MM.1S (cell line): ENCODE measurements at regions not wholly inside any gene's neighbourhood (a gene's known extent, or its start where the extent isn't known, plus 50 kb on each side); places are given as distances from the start of the nearest gene placed in this dataset.

ENCODE experiments used
- DNase-seq: peaks from one replicate; pipeline ENCODE4 v3.0.0-alpha.2; 2015
- H2AFZ ChIP-seq: fragments of 300-600 bp; sonication (generic); 2 replicates; pipeline ENCODE4 v1.6.0; 2016; ENCODE audit warnings: antibody characterized with exemption, low read length
- H3F3A ChIP-seq: fragments of 300-600 bp; sonication (generic); 2 replicates; pipeline ENCODE4 v1.6.1; 2016; ENCODE audit warnings: mild to moderate bottlenecking, antibody characterized with exemption, low read length, moderate library complexity, mixed read lengths; ENCODE audit not compliant: insufficient read depth
- H3K27ac ChIP-seq: fragments of 300-600 bp; sonication (generic); 2 replicates; pipeline ENCODE4 v1.5.1; 2016; ENCODE audit warnings: mild to moderate bottlenecking, low read length
- H3K27me3 ChIP-seq: fragments of 300-600 bp; sonication (generic); replicated peaks from 2 replicates; pipeline ENCODE4 v1.6.0; 2016; ENCODE audit warnings: low read length; ENCODE audit not compliant: insufficient read depth
- H3K36me3 ChIP-seq: fragments of 300-600 bp; sonication (generic); replicated peaks from 2 replicates; pipeline ENCODE4 v1.6.1; 2016; ENCODE audit warnings: mild to moderate bottlenecking, low read length, mixed read lengths; ENCODE audit not compliant: insufficient read depth
- H3K4me1 ChIP-seq: fragments of 300-600 bp; sonication (generic); 2 replicates; pipeline ENCODE4 v1.6.1; 2016; ENCODE audit warnings: low read length, mixed read lengths
- H3K4me2 ChIP-seq: fragments of 300-600 bp; sonication (generic); 2 replicates; pipeline ENCODE4 v1.6.0; 2016; ENCODE audit warnings: low read depth, low read length
- H3K4me3 ChIP-seq: fragments of 300-600 bp; sonication (generic); 2 replicates; pipeline ENCODE4 v1.5.1; 2016; ENCODE audit warnings: low read length, mixed read lengths
- H3K79me2 ChIP-seq: fragments of 300-600 bp; sonication (generic); 2 replicates; pipeline ENCODE4 v1.6.1; 2016; ENCODE audit warnings: mixed run types, low read length, mixed read lengths
- H3K9ac ChIP-seq: fragments of 300-600 bp; sonication (generic); 2 replicates; pipeline ENCODE4 v1.6.1; 2016; ENCODE audit warnings: low read length, mixed read lengths
- H3K9me2 ChIP-seq: fragments of 300-600 bp; sonication (generic); replicated peaks from 2 replicates; pipeline ENCODE4 v1.6.1; 2016; ENCODE audit warnings: mild to moderate bottlenecking, low read length, mixed read lengths; ENCODE audit not compliant: insufficient read depth
- H3K9me3 ChIP-seq: fragments of 300-600 bp; sonication (generic); replicated peaks from 2 replicates; pipeline ENCODE4 v1.6.1; 2016; ENCODE audit warnings: mild to moderate bottlenecking, low read length, mixed read lengths; ENCODE audit not compliant: insufficient read depth
- H4K20me1 ChIP-seq: fragments of 300-600 bp; sonication (generic); 2 replicates; pipeline ENCODE4 v1.6.1; 2016; ENCODE audit warnings: mild to moderate bottlenecking, low read length, moderate library complexity, mixed read lengths; ENCODE audit not compliant: insufficient read depth
- EZH2 ChIP-seq: fragments of 300-600 bp; sonication (generic); optimal IDR thresholded peaks from 2 replicates; pipeline ENCODE3; 2017; ENCODE audit warnings: low read depth, mild to moderate bottlenecking, antibody characterized with exemption, low read length, mixed read lengths
- EZH2phosphoT487 ChIP-seq: fragments of 300-600 bp; sonication (generic); IDR thresholded peaks from 2 replicates; pipeline ENCODE4 v1.6.1; 2018; ENCODE audit warnings: antibody characterized with exemption, low read length
- TF ChIP-seq, protein P1 (sequence below): fragments of 300-600 bp; sonication (generic); IDR thresholded peaks from 2 replicates; pipeline ENCODE4 v1.5.1; 2016; ENCODE audit warnings: antibody characterized with exemption, low read length, mixed read lengths

DNA sequence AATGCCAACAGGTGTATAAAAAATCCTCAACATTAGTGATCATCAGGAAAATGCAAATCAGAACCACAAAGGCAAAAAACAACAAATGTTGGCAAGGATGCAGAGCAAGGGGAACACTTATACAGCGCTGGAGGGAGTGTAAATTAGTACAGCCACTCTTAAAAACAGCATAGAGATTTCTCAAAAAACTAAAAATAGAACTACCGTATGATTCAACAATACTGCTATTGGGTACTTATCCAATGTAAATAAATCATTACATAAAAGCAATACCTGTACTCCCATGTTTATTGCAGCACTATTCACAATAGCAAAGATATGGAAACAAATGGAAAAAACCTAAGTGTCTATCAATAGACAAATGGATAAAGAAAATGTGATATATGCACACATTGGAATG is 171.3 kb downstream of the SLC7A11 start:
- Histone ChIP-seq H3F3A (no peaks in the 10 kb centered on the region), H3K27ac (no peak overlapping the region), H3K79me2 (no peaks in the 10 kb centered on the region), H3K4me3 (no peak overlapping the region), H2AFZ (no peak overlapping the region), H3K4me2 (no peak overlapping the region), H3K9ac (no peak overlapping the region), H3K36me3 (no peaks in the 10 kb centered on the region), H3K27me3 (no peaks in the 10 kb centered on the region), H3K9me2 (no peaks in the 10 kb centered on the region), H3K9me3 (no peaks in the 10 kb centered on the region), H4K20me1 (no peaks in the 10 kb centered on the region), H3K4me1 (no peaks in the 10 kb centered on the region)
- DNase-seq: no peak
- TF ChIP-seq EZH2 (no peak), EZH2phosphoT487 (no peak)
- TF ChIP-seq, protein P1, sequence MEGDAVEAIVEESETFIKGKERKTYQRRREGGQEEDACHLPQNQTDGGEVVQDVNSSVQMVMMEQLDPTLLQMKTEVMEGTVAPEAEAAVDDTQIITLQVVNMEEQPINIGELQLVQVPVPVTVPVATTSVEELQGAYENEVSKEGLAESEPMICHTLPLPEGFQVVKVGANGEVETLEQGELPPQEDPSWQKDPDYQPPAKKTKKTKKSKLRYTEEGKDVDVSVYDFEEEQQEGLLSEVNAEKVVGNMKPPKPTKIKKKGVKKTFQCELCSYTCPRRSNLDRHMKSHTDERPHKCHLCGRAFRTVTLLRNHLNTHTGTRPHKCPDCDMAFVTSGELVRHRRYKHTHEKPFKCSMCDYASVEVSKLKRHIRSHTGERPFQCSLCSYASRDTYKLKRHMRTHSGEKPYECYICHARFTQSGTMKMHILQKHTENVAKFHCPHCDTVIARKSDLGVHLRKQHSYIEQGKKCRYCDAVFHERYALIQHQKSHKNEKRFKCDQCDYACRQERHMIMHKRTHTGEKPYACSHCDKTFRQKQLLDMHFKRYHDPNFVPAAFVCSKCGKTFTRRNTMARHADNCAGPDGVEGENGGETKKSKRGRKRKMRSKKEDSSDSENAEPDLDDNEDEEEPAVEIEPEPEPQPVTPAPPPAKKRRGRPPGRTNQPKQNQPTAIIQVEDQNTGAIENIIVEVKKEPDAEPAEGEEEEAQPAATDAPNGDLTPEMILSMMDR: no peak

DNA sequence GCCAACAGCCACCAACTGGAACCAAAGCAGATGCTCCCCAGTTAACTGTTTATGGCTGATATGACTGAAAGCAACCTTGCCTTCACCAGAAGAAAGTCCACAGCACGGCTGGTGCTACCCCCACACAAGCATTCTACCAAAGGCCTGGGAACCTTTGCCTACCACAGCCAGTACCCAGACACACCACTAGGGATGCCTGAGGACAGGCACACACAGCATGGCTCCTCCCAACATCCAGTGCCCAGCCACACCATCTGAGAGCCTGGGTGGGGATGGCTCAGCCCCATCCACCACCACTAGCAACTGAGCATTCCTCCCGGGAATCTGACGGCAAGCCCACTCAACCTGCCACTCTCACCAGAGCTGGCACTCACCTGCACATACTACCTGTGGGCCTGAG is 178.6 kb downstream of the SLC7A11 start:
- H3K4me1 ChIP-seq: no peaks in the 10 kb centered on the region
- no peaks in the 10 kb centered on the region for H3K9me3 ChIP-seq
- no peaks in the 10 kb centered on the region for H3F3A ChIP-seq
- no peaks in the 10 kb centered on the region for H3K79me2 ChIP-seq
- no peak for DNase-seq
- TF ChIP-seq EZH2phosphoT487 (no peak), EZH2 (no peak)
- TF ChIP-seq, protein P1: no peak
- no peak overlapping the region for H3K4me3 ChIP-seq
- no peaks in the 10 kb centered on the region for H4K20me1 ChIP-seq
- H3K4me2 ChIP-seq: no peak overlapping the region
- H3K27ac ChIP-seq: no peak overlapping the region
- no peak overlapping the region for H2AFZ ChIP-seq
- no peaks in the 10 kb centered on the region for H3K36me3 ChIP-seq
- no peak overlapping the region for H3K9ac ChIP-seq
- H3K9me2 ChIP-seq: no peaks in the 10 kb centered on the region
- no peaks in the 10 kb centered on the region for H3K27me3 ChIP-seq

DNA sequence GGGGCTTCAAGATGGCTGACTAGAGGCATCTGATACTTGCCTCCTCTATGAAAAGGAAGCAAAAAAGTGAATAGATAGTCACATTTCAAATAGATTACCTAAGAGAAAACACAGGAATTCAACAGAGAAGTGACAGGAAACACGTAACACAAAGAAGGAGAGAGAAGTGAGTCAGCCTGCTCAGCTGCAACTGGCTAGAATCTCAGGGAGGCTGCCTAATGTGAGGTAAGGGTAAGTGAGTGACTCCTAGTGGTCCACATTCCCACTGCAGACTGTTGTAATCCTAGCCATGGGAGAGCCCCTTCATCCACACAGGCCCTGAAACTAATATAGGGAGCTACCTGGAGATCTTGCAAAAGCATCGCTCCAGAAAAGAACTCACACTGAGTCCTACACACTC is 179.2 kb downstream of the SLC7A11 start:
- DNase-seq: no peak
- H4K20me1 ChIP-seq: no peaks in the 10 kb centered on the region
- H3K9me2 ChIP-seq: no peaks in the 10 kb centered on the region
- TF ChIP-seq EZH2 (no peak), EZH2phosphoT487 (no peak)
- TF ChIP-seq, protein P1: no peak
- no peaks in the 10 kb centered on the region for H3K79me2 ChIP-seq
- H3K9me3 ChIP-seq: no peaks in the 10 kb centered on the region
- H3K27ac ChIP-seq: no peak overlapping the region
- H3K4me2 ChIP-seq: no peak overlapping the region
- H3K9ac ChIP-seq: no peak overlapping the region
- no peak overlapping the region for H2AFZ ChIP-seq
- H3K4me3 ChIP-seq: no peak overlapping the region
- no peaks in the 10 kb centered on the region for H3K27me3 ChIP-seq
- no peaks in the 10 kb centered on the region for H3K4me1 ChIP-seq
- H3K36me3 ChIP-seq: no peaks in the 10 kb centered on the region
- no peaks in the 10 kb centered on the region for H3F3A ChIP-seq

DNA sequence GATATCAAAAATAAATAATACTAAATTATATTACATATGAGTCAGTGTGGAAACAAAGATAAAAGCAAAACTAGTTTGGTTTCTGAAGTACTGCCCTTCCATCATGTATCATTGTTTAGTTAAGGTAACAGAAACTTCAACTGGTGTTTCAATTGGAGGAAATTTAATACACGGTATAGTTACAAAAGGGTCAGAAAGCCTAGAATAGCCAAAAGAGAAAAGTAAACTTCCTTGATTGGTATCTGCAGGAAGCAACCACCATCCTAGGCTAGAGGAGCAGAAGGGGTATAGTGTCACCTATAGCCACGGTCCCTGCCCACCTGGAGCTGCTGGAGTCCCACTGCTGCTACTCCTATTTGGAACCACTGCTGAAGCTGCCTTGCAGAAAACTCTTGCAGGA is 185.6 kb downstream of the SLC7A11 start:
- H3K27me3 ChIP-seq: no peaks in the 10 kb centered on the region
- no peak overlapping the region for H3K27ac ChIP-seq
- no peak overlapping the region for H2AFZ ChIP-seq

More for the DNA sequence above, 185.6 kb downstream of the SLC7A11 start:
- DNase-seq: no peak
- Histone ChIP-seq H3K9me2 (no peaks in the 10 kb centered on the region), H3K9me3 (no peaks in the 10 kb centered on the region), H3F3A (no peaks in the 10 kb centered on the region), H3K4me2 (no peak overlapping the region), H4K20me1 (no peaks in the 10 kb centered on the region), H3K4me3 (no peak overlapping the region), H3K36me3 (no peaks in the 10 kb centered on the region), H3K79me2 (no peaks in the 10 kb centered on the region), H3K9ac (no peak overlapping the region), H3K4me1 (no peaks in the 10 kb centered on the region)
- TF ChIP-seq, protein P1: no peak
- TF ChIP-seq EZH2 (no peak), EZH2phosphoT487 (no peak)
